K562 (cell line): ENCODE measurements at regions not wholly inside any gene's neighbourhood (a gene's known extent, or its start where the extent isn't known, plus 50 kb on each side); places are given as distances from the start of the nearest gene placed in this dataset.

Experiments used
- ATAC-seq: fragments of 200-7000 bp; cut with Tn5 transposase; 3 replicates; pipeline ENCODE4 v1.9.1; 2020; ENCODE audit warnings: moderate library complexity
- BruUV-seq: library from RNA; stranded (reverse); fragments of 400-500 nt; replicated peaks from 2 replicates; lab custom pipeline; 2021; lab: Mats Ljungman, UMichigan
- CTCF ChIA-PET: fragments of 300-600 bp; formaldehyde crosslinking; extraction: SDS; loops from one replicate; lab custom pipeline; 2021; ENCODE audit warnings: low intra/inter-chr PET ratio; lab: Yijun Ruan, JAX
- POLR2A ChIA-PET: fragments of 300-600, 350-650 bp; sonication (Branson Sonifier 250); formaldehyde crosslinking; extraction: SDS; loops from one replicate; lab custom pipeline; 2021; ENCODE audit warnings: antibody characterized with exemption, inconsistent platforms; lab: Yijun Ruan, JAX
- DNase-seq, 4 experiments: peaks; one replicate each; pipeline versions ENCODE4 v3.0.0 to v3.0.0-alpha.2; 2011 to 2018; ENCODE audit warnings: low spot score in 3 of 4, mixed read lengths in 3 of 4; ENCODE audit errors: extremely low read depth in 1 of 4
- FAIRE-seq: peaks from 2 replicates; lab custom pipeline; 2011; peaks lifted over from hg19 to GRCh38; lab: Jason Lieb, UNC
- H2AFZ ChIP-seq: 2 replicates; pipeline ENCODE4 v1.6.0; 2011; ENCODE audit warnings: low read depth, low read length, control low read depth, inconsistent platforms
- H3K27ac ChIP-seq: fragments of 200-600 bp; 3 replicates; pipeline ENCODE4 v1.8.0; 2011; ENCODE audit warnings: low read depth, mild to moderate bottlenecking, control low read depth, inconsistent platforms, low read length, moderate library complexity, mixed read lengths; ENCODE audit errors: extremely low read depth
- H3K27me3 ChIP-seq, 2 experiments: fragments of 300-600 bp in 1 of 2; 2 replicates in 1 of 2; 3 replicates in 1 of 2; pipeline versions ENCODE4 v1.6.0 to v1.8.0; 2011; ENCODE audit warnings: inconsistent platforms in 2 of 2, low read length in 2 of 2, mild to moderate bottlenecking in 1 of 2, mixed read lengths in 1 of 2, moderate library complexity in 1 of 2; ENCODE audit not compliant: control insufficient read depth in 2 of 2, insufficient read depth in 2 of 2
- H3K36me3 ChIP-seq: fragments of 300-600 bp; 3 replicates; pipeline ENCODE4 v1.8.0; 2011; ENCODE audit warnings: mild to moderate bottlenecking, low read length, inconsistent platforms; ENCODE audit not compliant: control insufficient read depth, insufficient read depth
- H3K4me1 ChIP-seq, 2 experiments: fragments of 200-600 bp in 1 of 2; replicated peaks in 1 of 2; 2 replicates in 1 of 2; 3 replicates in 1 of 2; pipeline versions ENCODE4 v1.5.1 to v1.8.0; 2011; ENCODE audit warnings: inconsistent platforms in 2 of 2, low read length in 2 of 2, mild to moderate bottlenecking in 1 of 2, mixed read lengths in 1 of 2, moderate library complexity in 1 of 2; ENCODE audit not compliant: control insufficient read depth in 2 of 2, insufficient read depth in 2 of 2
- H3K4me2 ChIP-seq: 2 replicates; pipeline ENCODE4 v1.6.1; 2011; ENCODE audit warnings: low read length, control low read depth, inconsistent platforms, mixed read lengths; ENCODE audit not compliant: insufficient read depth
- H3K4me3 ChIP-seq: fragments of 200-600 bp; sonication (generic), shearing (Covaris generic); 2 replicates; pipeline ENCODE4 v1.5.1; 2016; ENCODE audit warnings: control low read depth, inconsistent platforms
- H3K79me2 ChIP-seq: fragments of 200-600 bp; 3 replicates; pipeline ENCODE4 v1.8.0; 2011; ENCODE audit warnings: low read length, inconsistent platforms; ENCODE audit not compliant: control insufficient read depth, insufficient read depth
- H3K9ac ChIP-seq, 2 experiments: 2 replicates each; pipeline versions ENCODE4 v1.6.0 to v1.6.1; 2011; ENCODE audit warnings: low read depth in 2 of 2, low read length in 2 of 2, control low read depth in 1 of 2, inconsistent platforms in 1 of 2, mild to moderate bottlenecking in 1 of 2, mixed read lengths in 1 of 2; ENCODE audit not compliant: insufficient read depth in 1 of 2
- H3K9me1 ChIP-seq: one replicate; pipeline ENCODE4 v1.6.0; 2011; ENCODE audit warnings: inconsistent platforms, mild to moderate bottlenecking, low read length, moderate library complexity; ENCODE audit not compliant: control insufficient read depth, insufficient read depth
- H3K9me3 ChIP-seq: replicated peaks from 2 replicates; pipeline ENCODE4 v1.5.1; 2011; ENCODE audit warnings: low read depth, low read length, inconsistent platforms; ENCODE audit not compliant: control insufficient read depth, insufficient read depth
- H4K20me1 ChIP-seq: replicated peaks from 2 replicates; pipeline ENCODE4 v1.6.1; 2011; ENCODE audit warnings: low read length, inconsistent platforms, mixed read lengths; ENCODE audit not compliant: control insufficient read depth, insufficient read depth
- ELF1 ChIP-seq: fragments of 200-800 bp; sonication (Bioruptor generic); IDR thresholded peaks from 2 replicates; pipeline ENCODE4 v1.6.1; 2016; ENCODE audit warnings: missing genetic modification characterization, missing compliant biosample characterization
- HLTF ChIP-seq: fragments of 450-650 bp; IDR thresholded peaks from 2 replicates; pipeline ENCODE4 v1.6.1; 2016
- NFE2L1 ChIP-seq: fragments of 450-650 bp; IDR thresholded peaks from 2 replicates; pipeline ENCODE4 v1.6.1; 2016; ENCODE audit warnings: missing genetic modification characterization, low read depth, mild to moderate bottlenecking, missing compliant biosample characterization, moderate library complexity, borderline replicate concordance
- NRF1 ChIP-seq, 2 experiments: fragments of 450-650 bp; IDR thresholded peaks in 1 of 2; conservative IDR thresholded peaks in 1 of 2; 2 replicates each; pipeline ENCODE4 v1.6.1; 2014; ENCODE audit warnings: mild to moderate bottlenecking in 2 of 2
- PHF20 ChIP-seq: fragments of 450-650 bp; IDR thresholded peaks from 2 replicates; pipeline ENCODE4 v1.6.1; 2018; ENCODE audit not compliant: partially characterized antibody
- POLR3G ChIP-seq: IDR thresholded peaks from 2 replicates; pipeline ENCODE4 v1.6.1; 2011; ENCODE audit not compliant: insufficient read length, insufficient replicate concordance; ENCODE audit errors: extremely low read depth
- RBM15 ChIP-seq: fragments of 200-400 bp; formaldehyde crosslinking; IDR thresholded peaks from 2 replicates; pipeline ENCODE4 v1.6.1; 2018; ENCODE audit warnings: mild to moderate bottlenecking, low read length, moderate library complexity; ENCODE audit not compliant: insufficient read depth
- SMAD4 ChIP-seq: fragments of 250-450 bp; sonication (Bioruptor Pico); conservative IDR thresholded peaks from 2 replicates; pipeline ENCODE4 v1.8.0; 2021; ENCODE audit warnings: inconsistent platforms, mild to moderate bottlenecking, moderate library complexity
- ZBTB2 ChIP-seq: fragments of 450-650 bp; IDR thresholded peaks from 2 replicates; pipeline ENCODE4 v1.6.1; 2016; ENCODE audit warnings: antibody characterized with exemption
- ZBTB33 ChIP-seq: sonication (generic); formaldehyde crosslinking; IDR thresholded peaks from 2 replicates; pipeline ENCODE4 v1.8.1; 2023; ENCODE audit warnings: mild to moderate bottlenecking, missing genetic modification reagents
- ZBTB7A ChIP-seq: IDR thresholded peaks from 2 replicates; pipeline ENCODE4 v1.6.1; 2011; ENCODE audit warnings: low read depth, mild to moderate bottlenecking, low read length, moderate library complexity, borderline replicate concordance; ENCODE audit not compliant: control insufficient read depth
- ZNF395 ChIP-seq: fragments of 200-800 bp; sonication (Bioruptor generic); IDR thresholded peaks from 2 replicates; pipeline ENCODE4 v1.6.1; 2017; ENCODE audit warnings: missing genetic modification characterization, missing compliant biosample characterization
- ZNF408 ChIP-seq: fragments of 250-450 bp; sonication (Bioruptor Pico); IDR thresholded peaks from 2 replicates; pipeline ENCODE4 v1.4.0; 2020; ENCODE audit warnings: low read depth, mild to moderate bottlenecking, moderate library complexity
- WGBS: fragments of 100-300 bp; shearing (Covaris generic); methylation state at CpG from one replicate; pipeline ENCODE4 v1.1.6; 2016; ENCODE audit warnings: low coverage, mixed read lengths; ENCODE audit not compliant: insufficient coverage; ENCODE audit errors: missing lambda C conversion rate; 5-methylcytosine and 5-hydroxymethylcytosine counted together
- in situ Hi-C: fragments of 300-500 bp; cut with MboI; formaldehyde crosslinking; loops from 4 replicates; pipeline ENCODE4 v1.15.0; 2018; ENCODE audit warnings: inconsistent platforms, mixed read lengths
- intact Hi-C: fragments of 100-400 bp; cut with micrococcal nuclease; formaldehyde crosslinking; loops from 2 replicates; pipeline ENCODE4 v1.14.2; 2022

- peak overlapping the region; percentile 1; the same call in 1 of the 2 replicates for H3K4me2 ChIP-seq
- ChIA-PET CTCF (interaction anchor here (0.5 kb wide), 1 partner anchor 29 kb away, joined by 3 read pairs; no protein-coding TSS in a partner anchor), POLR2A (interaction anchor here (1.0 to 9.1 kb wide), 3 partner anchors 8 to 15 kb away, joined by 4 to 60 read pairs (median 12); no protein-coding TSS in a partner anchor)
- no peaks in the 10 kb centered on the region for H3K27me3 ChIP-seq
- WGBS = 52% methylated on average over 19 of the region's 19 CpGs
- intact Hi-C loops (loop anchor here (5.0 kb wide), 1 partner anchor 72 kb away; no protein-coding TSS in a partner anchor), in situ Hi-C loops (no loop called here)
- H3K36me3 ChIP-seq = no peaks in the 10 kb centered on the region; the same call in 2 of the 3 replicates
- peaks cover 23% of the 10 kb centered on the region for H3K79me2 ChIP-seq
- no peaks in the 10 kb centered on the region for H4K20me1 ChIP-seq
- no TSS peak for BruUV-seq
- peaks cover 41 to 71% of the 10 kb centered on the region in 2 experiments for H3K4me1 ChIP-seq
- ATAC-seq (no peak), FAIRE-seq (peak; percentile 54), DNase-seq (peak in 1 of 4 experiments; percentile 43)
- H3K4me3 ChIP-seq = no peak overlapping the region
- no peaks in the 10 kb centered on the region for H3K9me1 ChIP-seq
- peak overlapping the region; percentile 53; the same call in 1 of the 3 replicates for H3K27ac ChIP-seq
- H2AFZ ChIP-seq = no peak overlapping the region; the same call in 1 of the 2 replicates
- H3K9me3 ChIP-seq = no peaks in the 10 kb centered on the region
- peak overlapping the region; percentile 26 to 85; a peak in 3 of 4 replicates for H3K9ac ChIP-seq
- peak; percentile 37; the same call in 1 of the 2 replicates for TF ChIP-seq ZBTB2
- no peak for TF ChIP-seq ZNF395 (CRISPR knock-in tag)
- no peak for TF ChIP-seq PHF20
- no peak for TF ChIP-seq NFE2L1 (tag)
- TF ChIP-seq RBM15 = no peak
- peak; percentile 39 to 51; a peak in 3 of 4 replicates for TF ChIP-seq NRF1 (conservative IDR thresholded peaks at IDR 0.05 in 1 of 2, IDR thresholded peaks at IDR 0.05 in 1 of 2)
- no peak for TF ChIP-seq ZBTB33
- TF ChIP-seq SMAD4 (CRISPR knock-in tag) = peak; percentile 13; the same call in 1 of the 2 replicates
- TF ChIP-seq ZBTB7A = peak; percentile 36; the same call in 1 of the 2 replicates
- TF ChIP-seq POLR3G = no peak
- TF ChIP-seq ZNF408 = no peak
- TF ChIP-seq ELF1 (tag) = no peak
- TF ChIP-seq HLTF = no peak
Measured at GRCh38 chr16:85319984-85320440, 207.7 kb upstream of the CIBAR2 start.
